NK-92 (cell line): ENCODE measurements at regions not wholly inside any gene's neighbourhood (a gene's known extent, or its start where the extent isn't known, plus 50 kb on each side); places are given as distances from the start of the nearest gene placed in this dataset.
"Not testable (repeated sequence)": the region's sequence is repeated elsewhere in the genome, so short reads cannot be mapped to it uniquely, and the experiment has no call there.

Experiments
- DNase-seq: peaks from one replicate; lab custom pipeline; 2025; ENCODE audit not compliant: unreplicated experiment; lab: John Stamatoyannopoulos, UW

DNA sequence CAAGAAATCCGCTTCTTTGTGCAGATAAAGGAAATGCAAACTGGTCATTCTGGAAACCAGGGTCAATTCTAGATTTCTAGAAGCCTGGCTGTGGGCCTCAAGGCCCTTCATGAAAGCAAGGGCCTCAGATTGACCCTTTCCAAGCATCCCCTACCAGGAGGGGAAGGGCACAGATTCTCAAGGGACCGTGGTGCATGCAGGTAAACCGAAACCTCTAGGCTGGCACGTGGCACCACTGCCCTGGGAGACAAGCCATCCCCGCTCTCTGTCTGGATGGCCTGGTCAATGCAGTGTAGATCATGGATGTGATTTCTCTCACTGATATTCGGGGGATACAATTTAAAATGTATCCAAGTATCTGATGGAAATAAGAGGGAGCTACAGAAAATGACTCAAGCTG is 69.4 kb downstream of the TOMM20 start:
- no peak for DNase-seq

DNA sequence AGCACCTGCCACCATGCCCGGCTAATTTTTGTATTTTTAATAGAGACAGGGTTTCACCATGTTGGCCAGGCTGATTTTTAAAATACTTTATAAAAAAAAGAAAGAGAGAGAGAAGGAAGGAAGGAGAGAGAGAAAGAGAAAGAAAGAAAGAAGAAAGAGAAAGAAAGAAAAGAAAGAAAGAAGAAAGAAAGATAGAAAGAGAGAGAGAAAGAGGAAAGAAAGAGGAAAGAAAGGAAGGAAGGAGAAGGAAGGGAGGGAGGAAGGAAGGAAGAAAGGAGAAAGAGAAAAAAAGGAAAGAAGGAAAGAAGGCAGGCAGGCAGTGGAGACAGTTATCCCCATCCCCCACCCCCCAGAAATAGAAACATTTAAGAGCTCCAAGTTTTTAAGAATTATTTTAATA is 69.9 kb downstream of the TOMM20 start:
- no peak for DNase-seq

- DNase-seq, result no peak
Measured at GRCh38 chr1:235057385-235058306, 71.0 kb downstream of the TOMM20 start.

- DNase-seq, result no peak
Measured at GRCh38 chr1:235056937-235057336, 71.7 kb downstream of the TOMM20 start.

DNA sequence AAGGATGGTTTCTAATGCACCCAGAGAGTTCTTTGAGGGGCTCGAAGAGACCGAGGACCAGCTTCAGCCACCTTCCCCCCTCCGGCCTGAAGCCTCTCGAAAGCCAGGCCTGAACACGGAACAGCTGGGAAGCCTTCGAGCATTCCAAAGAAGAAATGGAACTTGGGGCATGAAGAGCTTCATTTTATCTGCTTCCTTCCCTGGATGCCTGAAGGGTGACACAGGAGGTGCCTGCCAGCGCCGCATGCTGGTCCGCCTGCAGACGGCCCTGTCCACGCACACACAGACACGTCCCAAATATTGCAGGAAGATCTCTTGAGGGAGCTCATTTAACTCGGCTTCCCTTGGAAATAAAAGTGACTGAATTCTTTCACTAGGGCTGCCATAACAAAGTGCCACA is 73.7 kb downstream of the TOMM20 start:
- DNase-seq, result no peak

- DNase-seq, result no peak
Measured at GRCh38 chr1:235054466-235054865, 74.2 kb downstream of the TOMM20 start.

DNA sequence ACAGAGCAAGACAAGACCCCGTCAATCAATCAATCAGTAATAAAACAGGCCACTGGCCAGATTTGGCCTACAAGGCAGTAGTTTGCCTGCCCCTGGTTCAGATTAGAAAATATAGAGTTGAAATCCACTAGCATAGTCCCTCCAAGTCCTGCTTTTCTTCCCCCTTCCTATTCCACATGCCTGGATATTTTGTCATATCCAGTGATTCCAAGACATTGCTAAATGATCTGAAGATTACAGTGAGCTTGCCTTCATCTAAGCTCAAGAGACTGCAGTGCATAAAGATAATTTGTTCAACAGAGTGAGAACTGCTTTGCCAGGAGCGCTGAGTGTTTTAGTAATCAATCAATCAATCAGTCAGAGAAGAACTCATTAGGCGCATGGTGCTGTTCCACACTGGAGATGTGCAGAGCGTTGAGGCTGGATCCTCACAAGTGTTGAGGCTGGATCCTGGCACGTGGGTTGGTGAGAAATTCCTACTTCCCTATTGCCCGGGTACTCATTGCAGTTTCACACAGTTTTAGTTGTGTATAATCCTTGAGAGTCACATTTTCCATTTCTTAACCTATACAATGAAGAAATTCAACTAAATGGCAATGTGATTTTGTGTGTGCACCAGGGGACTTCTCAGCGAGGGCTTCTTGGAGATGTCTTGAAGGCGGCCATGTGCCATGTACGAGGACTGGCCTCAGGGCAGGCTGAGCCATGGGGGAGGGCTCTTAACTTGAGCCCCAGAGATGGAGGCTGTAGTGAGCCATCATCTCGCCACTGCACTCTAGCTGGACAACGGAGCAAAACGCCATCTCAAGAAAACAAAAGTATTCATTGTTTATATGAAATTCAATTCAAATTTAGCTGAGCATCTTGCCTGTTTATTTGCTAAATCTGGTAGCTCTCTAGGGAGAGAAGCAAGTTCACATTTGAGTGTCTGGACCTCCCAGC is 76.3 kb downstream of the TOMM20 start:
- DNase-seq, result no peak

GRCh38 chr1:235051521-235051920 is 77.1 kb downstream of the TOMM20 start:
- DNase-seq, result no peak

DNA sequence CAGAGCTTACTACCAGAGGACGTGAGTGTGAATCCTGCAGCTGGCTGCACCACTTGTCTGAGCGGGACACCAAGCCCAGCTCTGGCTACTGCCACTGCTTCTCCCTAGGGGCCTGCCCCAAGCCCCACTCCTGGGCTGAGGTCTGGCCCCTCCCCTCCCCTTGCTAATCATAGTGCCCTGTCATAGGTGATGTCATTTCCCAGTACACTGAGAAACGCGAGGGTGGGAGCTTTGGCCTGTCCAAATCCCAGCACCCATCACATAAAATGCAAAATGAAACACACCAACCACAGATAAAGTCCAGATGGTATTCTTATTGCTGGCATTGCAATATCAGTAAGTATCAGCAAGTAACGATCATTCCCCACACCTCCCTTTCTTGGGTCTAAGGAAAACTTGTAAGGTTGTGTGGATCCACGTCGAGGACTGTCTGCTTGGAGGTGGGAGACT is 77.7 kb downstream of the TOMM20 start:
- DNase-seq, result no peak

DNA sequence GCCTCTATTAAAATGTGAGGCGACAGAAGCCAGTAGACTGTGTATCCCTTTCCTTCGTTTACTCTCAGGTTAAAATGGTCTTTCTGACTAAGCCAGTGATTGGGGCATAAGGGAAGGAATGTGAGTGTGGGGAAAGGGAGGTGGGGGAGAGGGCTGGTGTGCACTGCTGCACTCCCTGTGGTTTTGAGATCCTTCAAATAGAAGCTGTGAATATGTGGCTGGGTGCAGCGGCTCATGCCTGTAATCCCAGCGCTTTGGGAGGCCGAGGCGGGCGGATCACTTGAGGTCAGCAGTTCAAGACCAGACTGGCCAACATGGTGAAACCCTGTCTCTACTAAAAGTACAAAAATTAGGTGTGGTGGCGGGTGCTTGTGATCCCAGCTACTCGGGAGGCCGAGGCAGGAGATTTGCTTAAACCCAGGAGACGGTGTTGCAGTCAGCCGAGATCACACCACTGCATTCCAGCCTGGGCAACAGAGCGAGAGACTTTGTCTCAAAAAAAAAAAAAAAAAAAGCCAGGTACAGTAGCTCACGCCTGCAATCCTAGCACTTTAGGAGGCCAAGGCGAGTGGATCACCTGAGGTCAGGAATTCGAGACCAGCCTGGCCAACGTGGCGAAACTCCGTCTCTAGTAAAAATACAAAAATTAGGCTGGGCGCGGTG is 78.8 kb downstream of the TOMM20 start:
- DNase-seq, result not testable (repeated sequence)

DNA sequence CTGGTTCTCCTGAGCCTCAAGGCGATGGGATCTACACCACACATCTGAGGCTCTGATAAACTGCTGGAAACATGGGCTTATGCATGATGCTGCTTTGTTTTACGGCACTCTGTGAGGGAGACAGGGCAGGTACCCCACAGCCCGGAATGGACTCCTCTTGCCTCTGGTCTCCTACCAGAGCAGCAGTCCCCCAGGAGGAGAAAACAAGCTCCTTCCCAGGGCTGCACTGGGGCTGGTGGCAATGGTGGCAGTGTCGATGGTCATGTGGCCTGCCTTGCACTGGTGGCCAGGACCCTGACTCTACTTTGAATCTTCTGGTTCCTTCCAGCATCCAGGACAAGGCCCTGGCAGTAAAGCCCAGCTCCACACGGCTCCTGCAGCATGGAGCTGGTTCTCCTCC is 79.4 kb downstream of the TOMM20 start:
- no peak for DNase-seq

GRCh38 chr1:235047331-235047871 is 81.2 kb downstream of the TOMM20 start:
- DNase-seq, result no peak

DNA sequence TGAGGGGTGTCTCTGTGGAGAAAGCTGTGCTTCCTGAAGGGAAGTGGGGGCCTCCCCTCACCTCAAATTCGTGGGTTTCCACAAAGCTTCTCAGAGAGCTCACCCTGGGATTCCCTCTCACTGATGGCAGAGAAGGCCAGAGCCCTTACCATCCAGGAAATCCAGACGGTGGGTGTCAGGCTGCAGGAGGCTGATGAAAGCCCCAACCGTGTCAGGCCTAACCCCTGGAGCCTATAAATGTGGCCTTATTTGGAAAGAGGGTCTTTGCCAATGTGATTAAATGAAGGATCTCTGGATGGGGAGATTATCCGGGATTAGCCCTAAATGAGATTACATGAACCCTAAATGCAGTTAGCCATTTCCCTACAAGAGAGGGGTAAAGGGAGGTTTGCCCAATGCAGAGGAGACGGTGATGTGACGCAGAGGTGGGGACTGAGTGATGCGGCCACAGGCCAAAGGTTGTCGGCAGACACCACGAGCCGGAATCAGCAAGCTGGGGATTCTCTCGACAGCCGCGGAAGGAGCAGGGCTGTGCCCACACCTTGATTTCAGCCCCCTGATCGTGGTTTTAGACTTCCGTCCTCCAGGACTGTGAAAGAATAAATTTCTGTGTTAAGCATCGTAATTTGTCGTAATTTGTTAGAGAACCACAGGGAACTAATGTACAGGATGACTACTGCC is 82.6 kb downstream of the TOMM20 start:
- DNase-seq, result no peak

DNA sequence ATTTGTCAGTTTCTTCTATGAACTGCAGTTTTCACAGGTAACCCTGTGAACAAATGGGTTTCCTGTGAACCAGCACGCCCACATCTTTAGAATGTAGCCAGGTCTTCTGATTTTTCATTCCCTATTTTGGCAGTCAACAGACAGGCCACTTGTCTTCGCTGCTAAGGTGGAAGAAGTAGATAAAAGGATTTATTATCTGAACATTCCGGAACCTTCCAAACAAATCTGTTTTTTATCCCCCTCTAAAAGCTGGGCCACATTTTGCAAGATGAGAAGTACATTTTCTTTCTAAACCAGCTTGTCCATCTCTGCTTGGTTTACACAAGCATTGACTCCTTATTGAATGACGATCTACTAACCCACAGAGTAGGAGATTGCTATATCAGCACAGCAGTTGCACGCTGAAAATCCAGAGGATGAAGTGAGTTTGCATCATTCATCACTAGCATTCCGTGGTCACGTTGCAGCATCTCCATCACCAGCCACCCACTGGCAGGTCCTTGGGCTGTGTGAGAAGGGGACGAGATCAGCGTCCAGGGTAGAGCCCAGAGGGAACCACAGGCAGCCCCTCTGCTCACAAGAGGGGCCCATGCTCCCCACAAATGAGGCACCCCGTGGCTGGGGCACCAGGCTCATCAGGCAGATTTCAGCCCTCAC is 83.5 kb downstream of the TOMM20 start:
- no peak for DNase-seq

- no peak for DNase-seq
Measured at GRCh38 chr1:235043234-235043633, 85.4 kb downstream of the TOMM20 start.

GRCh38 chr1:235038701-235039100 is 89.9 kb downstream of the TOMM20 start:
- DNase-seq, result no peak

- DNase-seq, result no peak
Measured at GRCh38 chr1:235035928-235036327, 92.7 kb downstream of the TOMM20 start.

DNA sequence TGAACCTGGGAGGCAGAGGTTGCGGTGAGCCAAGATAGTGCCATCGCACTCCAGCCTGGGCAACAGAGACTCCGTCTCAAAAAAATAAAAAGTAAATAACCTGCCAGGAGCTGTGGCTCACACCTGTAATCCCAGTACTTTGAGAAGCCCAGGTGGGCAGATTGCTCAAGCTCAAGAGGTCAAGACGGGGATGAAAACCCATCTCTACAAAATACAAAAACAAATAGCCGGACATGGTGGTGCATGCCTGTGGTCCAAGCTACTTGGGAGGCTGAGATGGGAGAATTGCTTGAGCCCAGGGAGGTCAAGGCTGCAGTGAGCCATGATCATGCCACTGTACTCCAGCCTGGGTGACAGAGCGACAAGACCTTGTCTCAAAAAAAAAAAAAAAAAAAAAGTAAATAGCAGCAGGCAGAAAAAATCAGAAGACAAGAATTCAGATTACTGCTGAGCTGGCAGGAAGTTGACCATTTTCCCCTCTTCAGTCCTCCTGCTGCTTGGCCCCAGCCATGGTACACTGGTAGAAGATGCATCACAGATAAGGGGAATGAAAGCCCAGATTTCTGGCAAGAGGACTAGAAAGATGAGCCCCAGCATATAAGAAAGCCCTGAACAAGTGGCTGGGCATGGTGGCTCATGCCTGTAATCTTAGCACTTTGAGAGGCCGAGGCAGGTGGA is 97.6 kb downstream of the TOMM20 start:
- DNase-seq, result no peak

GRCh38 chr1:235027862-235028250 is 100.8 kb downstream of the TOMM20 start:
- DNase-seq, result no peak
